ENCODE measurements at regions not wholly inside any gene's neighbourhood (a gene's known extent, or its start where the extent isn't known, plus 50 kb on each side); places are given as distances from the start of the nearest gene placed in this dataset.
"Not testable (repeated sequence)": the region's sequence is repeated elsewhere in the genome, so short reads cannot be mapped to it uniquely, and the experiment has no call there.

- Histone ChIP-seq H3K36me3 (no peaks in the 10 kb centered on the region), H3K4me1 (no peaks in the 10 kb centered on the region), H3K9me3 (no peaks in the 10 kb centered on the region), H3K27ac (no peak overlapping the region), H3K27me3 (ENCODE audit: low read depth) (no peaks in the 10 kb centered on the region), H3K4me3 (no peak overlapping the region)
- ATAC-seq (no peak), DNase-seq (no peak)
- TF ChIP-seq CTCF (IDR thresholded peaks at IDR 0.05) = no peak
- intact Hi-C loops (cut with DNase I) = no loop called here
Measured at GRCh38 chr16:8048433-8048832, 541.9 kb downstream of the TMEM114 start.

- ATAC-seq (no peak), DNase-seq (no peak)
- TF ChIP-seq CTCF (IDR thresholded peaks at IDR 0.05) = no peak
- no peaks in the 10 kb centered on the region for H3K36me3 ChIP-seq
- H3K4me3 ChIP-seq = no peak overlapping the region
- intact Hi-C loops (cut with DNase I) = no loop called here
- no peaks in the 10 kb centered on the region for H3K9me3 ChIP-seq
- H3K27ac ChIP-seq = no peak overlapping the region
- H3K27me3 ChIP-seq (ENCODE audit: low read depth) = no peaks in the 10 kb centered on the region
- H3K4me1 ChIP-seq = no peaks in the 10 kb centered on the region
Measured at GRCh38 chr16:8047736-8048135, 542.6 kb downstream of the TMEM114 start.

- intact Hi-C loops (cut with DNase I) = no loop called here
Measured at GRCh38 chr16:8044796-8045195, 545.5 kb downstream of the TMEM114 start.

GRCh38 chr16:8032406-8032805 lies 557.9 kb downstream of the TMEM114 start:
- Histone ChIP-seq H3K27me3 (ENCODE audit: low read depth) (no peaks in the 10 kb centered on the region), H3K9me3 (peaks cover 4% of the 10 kb centered on the region), H3K4me3 (no peak overlapping the region), H3K4me1 (no peaks in the 10 kb centered on the region), H3K36me3 (no peaks in the 10 kb centered on the region), H3K27ac (no peak overlapping the region)
- TF ChIP-seq CTCF (IDR thresholded peaks at IDR 0.05) = no peak
- ATAC-seq (no peak), DNase-seq (no peak)
- intact Hi-C loops (cut with DNase I) = no loop called here

More at GRCh38 chr16:8044796-8045195, 545.5 kb downstream of the TMEM114 start:
- H3K4me3 ChIP-seq = no peak overlapping the region
- no peak for DNase-seq
- H3K36me3 ChIP-seq = no peaks in the 10 kb centered on the region
- no peak overlapping the region for H3K27ac ChIP-seq
- H3K9me3 ChIP-seq = no peaks in the 10 kb centered on the region
- no peak for ATAC-seq
- no peaks in the 10 kb centered on the region for H3K4me1 ChIP-seq
- H3K27me3 ChIP-seq (ENCODE audit: low read depth) = no peaks in the 10 kb centered on the region
- no peak for TF ChIP-seq CTCF (IDR thresholded peaks at IDR 0.05)

GRCh38 chr16:8030004-8030403 lies 560.3 kb downstream of the TMEM114 start:
- intact Hi-C loops (cut with DNase I); ATAC-seq: not testable (repeated sequence)

GRCh38 chr16:8026450-8026849 lies 563.9 kb downstream of the TMEM114 start:
- no peak for DNase-seq
- Histone ChIP-seq H3K9me3 (peaks cover 4% of the 10 kb centered on the region), H3K27ac (no peak overlapping the region), H3K36me3 (no peaks in the 10 kb centered on the region), H3K4me1 (no peaks in the 10 kb centered on the region), H3K27me3 (ENCODE audit: low read depth) (no peaks in the 10 kb centered on the region), H3K4me3 (no peak overlapping the region)
- no peak for TF ChIP-seq CTCF (IDR thresholded peaks at IDR 0.05)
- intact Hi-C loops (cut with DNase I) = no loop called here
- no peak for ATAC-seq

More at GRCh38 chr16:8030004-8030403, 560.3 kb downstream of the TMEM114 start:
- H3K36me3 ChIP-seq; H3K4me3 ChIP-seq; H3K27ac ChIP-seq; H3K27me3 ChIP-seq (ENCODE audit: low read depth); DNase-seq; H3K4me1 ChIP-seq; H3K9me3 ChIP-seq: not testable (repeated sequence)
